Stimulated activated CD4-positive, alpha-beta T cell treated with anti-CD3 and anti-CD28 coated beads, TNF-alpha, amount 100 ng/mL, for 24 hours (primary cell): ENCODE measurements at regions not wholly inside any gene's neighbourhood (a gene's known extent, or its start where the extent isn't known, plus 50 kb on each side); places are given as distances from the start of the nearest gene placed in this dataset.
A peak's percentile ranks its signal among the peaks of the same experiment; 100 is the strongest.

Source experiments
- DNase-seq, 3 experiments: peaks; one replicate each; pipeline ENCODE4 v3.0.0-alpha.2; 2020; ENCODE audit warnings: low read depth in 3 of 3

- peak in 1 of 3 experiments; percentile 38 for DNase-seq
Measured at GRCh38 chr14:104341532-104342434, 203.4 kb downstream of the KIF26A start.

GRCh38 chr14:104342435-104343293 is 204.3 kb downstream of the KIF26A start:
- DNase-seq, result no peak

- DNase-seq, result no peak
Measured at GRCh38 chr14:104343294-104343625, 204.9 kb downstream of the KIF26A start.

- no peak for DNase-seq
Measured at GRCh38 chr14:104343690-104344640, 205.6 kb downstream of the KIF26A start.

- no peak for DNase-seq
Measured at GRCh38 chr14:104344818-104345620, 206.6 kb downstream of the KIF26A start.

GRCh38 chr14:104345621-104346462 is 207.5 kb downstream of the KIF26A start:
- no peak for DNase-seq

GRCh38 chr14:104346608-104347007 is 208.2 kb downstream of the KIF26A start:
- no peak for DNase-seq

- DNase-seq, result no peak
Measured at GRCh38 chr14:104348741-104349140, 210.4 kb downstream of the KIF26A start.

- DNase-seq, result no peak
Measured at GRCh38 chr14:104349950-104350349, 211.6 kb downstream of the KIF26A start.

GRCh38 chr14:104350463-104351185 is 212.2 kb downstream of the KIF26A start:
- no peak for DNase-seq

GRCh38 chr14:104351849-104352492 is 213.6 kb downstream of the KIF26A start:
- no peak for DNase-seq

GRCh38 chr14:104352493-104353220 is 214.3 kb downstream of the KIF26A start:
- no peak for DNase-seq

GRCh38 chr14:104353221-104353920 is 215.0 kb downstream of the KIF26A start:
- no peak for DNase-seq

GRCh38 chr14:104353921-104354701 is 215.7 kb downstream of the KIF26A start:
- DNase-seq, result no peak

- DNase-seq, result no peak
Measured at GRCh38 chr14:104355101-104356019, 217.0 kb downstream of the KIF26A start.
